HEK293 (cell line): ENCODE measurements at regions not wholly inside any gene's neighbourhood (a gene's known extent, or its start where the extent isn't known, plus 50 kb on each side); places are given as distances from the start of the nearest gene placed in this dataset.

Source experiments
- ATF2 ChIP-seq: fragments of 450-650 bp; formaldehyde crosslinking; IDR thresholded peaks from 2 replicates; pipeline ENCODE4 v1.5.1; 2016; ENCODE audit warnings: missing biosample characterization, missing genetic modification characterization, low read depth
- CTCF ChIP-seq: fragments of 450-650 bp; formaldehyde crosslinking; IDR thresholded peaks from 2 replicates; pipeline ENCODE4 v1.5.1; 2016; ENCODE audit warnings: missing biosample characterization, missing genetic modification characterization
- EGR2 ChIP-seq: fragments of 450-650 bp; formaldehyde crosslinking; IDR thresholded peaks from 2 replicates; pipeline ENCODE4 v1.5.1; 2016; ENCODE audit warnings: low read depth, missing biosample characterization, missing genetic modification characterization
- ELK4 ChIP-seq: IDR thresholded peaks from 2 replicates; pipeline ENCODE4 v1.6.1; 2011; ENCODE audit warnings: mild to moderate bottlenecking, low read depth, low read length, borderline replicate concordance
- TSHZ1 ChIP-seq: fragments of 450-650 bp; formaldehyde crosslinking; IDR thresholded peaks from 2 replicates; pipeline ENCODE4 v1.5.1; 2016; ENCODE audit warnings: missing biosample characterization, missing genetic modification characterization, borderline replicate concordance
- ZBTB11 ChIP-seq: fragments of 450-650 bp; formaldehyde crosslinking; conservative IDR thresholded peaks from 2 replicates; pipeline ENCODE4 v1.5.1; 2016; ENCODE audit warnings: low read depth, missing biosample characterization, missing genetic modification characterization
- ZBTB7A ChIP-seq: fragments of 450-650 bp; formaldehyde crosslinking; IDR thresholded peaks from 2 replicates; pipeline ENCODE4 v1.5.1; 2016; ENCODE audit warnings: low read depth, missing biosample characterization, missing genetic modification characterization
- ZNF175 ChIP-seq: fragments of 450-650 bp; formaldehyde crosslinking; IDR thresholded peaks from 2 replicates; pipeline ENCODE4 v1.5.1; 2016; ENCODE audit warnings: missing biosample characterization, missing genetic modification characterization
- ZNF24 ChIP-seq: fragments of 450-650 bp; formaldehyde crosslinking; IDR thresholded peaks from 2 replicates; pipeline ENCODE4 v1.5.1; 2016; ENCODE audit warnings: missing biosample characterization, missing genetic modification characterization
- ZNF501 ChIP-seq: fragments of 450-650 bp; formaldehyde crosslinking; IDR thresholded peaks from 2 replicates; pipeline ENCODE4 v1.5.1; 2016; ENCODE audit warnings: missing biosample characterization, missing genetic modification characterization
- ZNF701 ChIP-seq: fragments of 450-650 bp; formaldehyde crosslinking; IDR thresholded peaks from 2 replicates; pipeline ENCODE4 v1.5.1; 2016; ENCODE audit warnings: missing biosample characterization, missing genetic modification characterization
- ZXDB ChIP-seq: fragments of 450-650 bp; formaldehyde crosslinking; IDR thresholded peaks from 2 replicates; pipeline ENCODE4 v1.5.1; 2016; ENCODE audit warnings: missing biosample characterization, missing genetic modification characterization

- TF ChIP-seq TSHZ1 (tag by site-specific recombination) (no peak), ZNF24 (tag by site-specific recombination) (no peak), CTCF (tag by site-specific recombination) (no peak), ATF2 (tag by site-specific recombination) (no peak), ZNF701 (tag by site-specific recombination) (no peak), ZNF501 (tag by site-specific recombination) (no peak), EGR2 (tag by site-specific recombination) (no peak), ZBTB7A (tag by site-specific recombination) (no peak), ZNF175 (tag by site-specific recombination) (no peak), ZXDB (tag by site-specific recombination) (no peak), ZBTB11 (tag by site-specific recombination) (no peak), ELK4 (no peak)
Measured at GRCh38 chr7:19249281-19249680, 104.1 kb upstream of the FERD3L start.
